ENCODE measurements at regions not wholly inside any gene's neighbourhood (a gene's known extent, or its start where the extent isn't known, plus 50 kb on each side); places are given as distances from the start of the nearest gene placed in this dataset.

DNA sequence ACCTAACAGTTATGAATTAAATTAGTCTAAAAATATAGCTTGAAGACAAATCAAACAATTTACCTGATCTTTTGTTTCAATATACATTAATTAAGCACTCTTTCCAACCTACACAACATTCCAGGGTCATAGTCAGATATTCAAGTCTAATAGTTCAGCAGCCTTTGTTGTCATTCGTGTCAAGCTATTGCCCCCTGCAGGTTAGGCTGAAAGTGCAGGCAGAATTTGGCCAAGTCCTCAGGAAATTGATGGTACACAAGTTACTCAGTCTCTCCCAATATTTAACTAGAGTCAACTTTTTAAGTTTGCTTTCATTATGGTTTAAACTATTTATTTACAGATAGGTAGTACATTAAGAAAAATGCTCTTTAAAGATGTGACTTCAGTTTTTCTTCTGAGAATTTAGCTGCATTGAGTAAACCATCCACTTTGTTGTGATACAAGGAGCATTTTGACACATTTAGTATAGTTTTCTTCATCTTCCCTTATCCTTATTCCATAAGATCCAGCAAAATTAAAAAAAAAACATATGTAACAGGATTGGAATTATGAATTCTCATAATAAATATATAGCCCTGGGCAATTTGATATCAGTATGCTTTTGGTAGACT lies 130.3 kb upstream of the DPYD start:
- TF ChIP-seq, protein P1, sequence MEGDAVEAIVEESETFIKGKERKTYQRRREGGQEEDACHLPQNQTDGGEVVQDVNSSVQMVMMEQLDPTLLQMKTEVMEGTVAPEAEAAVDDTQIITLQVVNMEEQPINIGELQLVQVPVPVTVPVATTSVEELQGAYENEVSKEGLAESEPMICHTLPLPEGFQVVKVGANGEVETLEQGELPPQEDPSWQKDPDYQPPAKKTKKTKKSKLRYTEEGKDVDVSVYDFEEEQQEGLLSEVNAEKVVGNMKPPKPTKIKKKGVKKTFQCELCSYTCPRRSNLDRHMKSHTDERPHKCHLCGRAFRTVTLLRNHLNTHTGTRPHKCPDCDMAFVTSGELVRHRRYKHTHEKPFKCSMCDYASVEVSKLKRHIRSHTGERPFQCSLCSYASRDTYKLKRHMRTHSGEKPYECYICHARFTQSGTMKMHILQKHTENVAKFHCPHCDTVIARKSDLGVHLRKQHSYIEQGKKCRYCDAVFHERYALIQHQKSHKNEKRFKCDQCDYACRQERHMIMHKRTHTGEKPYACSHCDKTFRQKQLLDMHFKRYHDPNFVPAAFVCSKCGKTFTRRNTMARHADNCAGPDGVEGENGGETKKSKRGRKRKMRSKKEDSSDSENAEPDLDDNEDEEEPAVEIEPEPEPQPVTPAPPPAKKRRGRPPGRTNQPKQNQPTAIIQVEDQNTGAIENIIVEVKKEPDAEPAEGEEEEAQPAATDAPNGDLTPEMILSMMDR (IDR thresholded peaks at IDR 0.05 in 2 of 3, conservative IDR thresholded peaks at IDR 0.05 in 1 of 3; ENCODE audit: control insufficient read depth in 2 of 3, extremely low read depth in 1 of 3, insufficient read depth in 1 of 3, low read depth in 3 of 3, low read length in 3 of 3) = peak; percentile 86 to 95 (median 91)
- no peak for TF ChIP-seq JUNB (IDR thresholded peaks at IDR 0.05)
- TF ChIP-seq POLR2AphosphoS5 (IDR thresholded peaks at IDR 0.05; ENCODE audit: low read length) = no peak
- no peak for TF ChIP-seq POU2F2 (IDR thresholded peaks at IDR 0.05; ENCODE audit: borderline replicate concordance, low read depth, low read length)
- no peak for TF ChIP-seq CBX3 (IDR thresholded peaks at IDR 0.05; ENCODE audit: borderline replicate concordance, low read depth)
- TF ChIP-seq POLR2A (IDR thresholded peaks at IDR 0.05; ENCODE audit: low read depth, low read length) = no peak

Measured in GM12878 (cell line).